HG03095 (cell line): ENCODE measurements at regions not wholly inside any gene's neighbourhood (a gene's known extent, or its start where the extent isn't known, plus 50 kb on each side); places are given as distances from the start of the nearest gene placed in this dataset.

Experiments used
- ATAC-seq: cut with Tn5 transposase; IDR thresholded peaks from one replicate; pipeline ENCODE4 v1.9.1; 2021; ENCODE audit warnings: moderate library complexity; ENCODE audit not compliant: unreplicated experiment

DNA sequence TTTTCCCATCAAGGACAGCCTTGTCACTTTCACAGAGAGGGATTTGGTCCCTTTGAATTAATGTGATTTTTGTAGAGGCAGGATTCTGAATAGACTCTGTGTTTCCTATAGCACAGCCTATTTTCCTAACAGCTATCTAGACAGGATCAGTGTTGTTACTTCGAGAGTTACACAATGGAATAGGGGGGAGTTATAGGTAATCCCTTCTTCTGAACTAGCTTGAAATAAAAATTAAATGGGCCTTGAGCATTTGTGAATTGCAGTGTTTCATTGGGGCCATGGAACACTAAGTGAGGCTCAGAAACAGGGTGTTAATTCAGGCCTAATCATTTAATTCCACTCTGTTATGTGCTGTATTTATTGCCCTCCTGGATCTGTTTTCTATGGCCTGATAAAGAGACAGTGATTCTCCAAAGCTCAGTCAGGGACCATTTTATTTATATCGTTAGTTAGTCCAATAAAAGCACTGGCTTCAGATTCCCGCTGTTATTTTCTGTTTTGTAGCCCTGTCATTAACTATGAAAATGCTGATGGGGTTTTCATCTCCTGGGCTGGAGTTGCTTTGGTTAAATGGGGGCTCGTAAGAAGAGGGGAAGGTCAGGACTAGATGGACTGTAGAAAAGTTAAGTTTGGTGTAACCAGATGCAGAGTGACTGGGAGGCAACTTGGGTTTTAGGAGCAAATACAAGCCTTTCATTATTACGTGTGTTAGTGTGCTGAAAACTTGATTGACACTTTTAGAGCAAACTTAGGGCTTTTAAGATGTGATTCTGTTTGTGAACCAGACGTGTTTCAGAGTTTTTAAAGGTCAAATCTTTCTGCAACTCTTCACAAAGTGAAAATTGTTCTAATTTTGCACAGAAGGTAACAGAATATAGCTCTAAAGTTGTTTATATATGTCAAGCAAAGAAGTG lies 461.0 kb upstream of the HNRNPA3 start:
- no peak for ATAC-seq

DNA sequence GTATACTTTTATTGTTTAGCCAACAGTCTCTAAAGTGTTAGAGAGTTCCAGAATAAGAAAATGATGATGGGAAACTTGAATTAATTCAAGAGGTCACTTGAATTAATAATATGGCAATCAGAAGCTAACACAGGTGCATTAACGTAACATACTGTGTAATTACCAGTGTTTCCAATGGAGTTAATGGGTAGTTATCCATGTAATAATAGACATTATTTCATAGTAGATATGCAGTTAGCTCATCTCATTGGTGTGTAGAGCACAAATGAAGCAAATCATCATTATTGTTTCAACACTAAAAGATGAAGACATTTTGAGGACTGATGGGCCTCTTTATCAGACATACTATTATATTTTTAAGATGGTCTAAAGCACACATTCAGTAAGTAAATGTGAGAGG lies 460.3 kb upstream of the HNRNPA3 start:
- ATAC-seq: no peak

DNA sequence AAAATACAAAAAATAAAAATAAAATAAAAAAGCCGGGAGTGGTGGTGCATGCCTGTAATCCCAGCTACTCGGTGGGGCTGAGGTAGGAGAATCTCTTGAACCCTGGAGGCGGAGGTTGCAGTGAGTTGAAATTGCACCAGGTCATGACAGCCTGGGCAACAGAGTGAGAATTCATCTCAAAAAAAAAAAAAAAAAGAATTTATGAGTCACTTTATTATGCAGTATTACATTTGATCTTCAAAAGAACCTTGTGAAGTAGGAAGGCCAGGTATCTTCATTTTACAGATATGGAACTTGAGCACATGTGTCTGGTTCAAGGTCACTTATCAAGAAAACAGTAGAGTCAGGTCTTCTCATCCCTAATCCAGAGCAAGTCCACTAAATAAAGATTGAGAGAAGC lies 459.4 kb upstream of the HNRNPA3 start:
- no peak for ATAC-seq

DNA sequence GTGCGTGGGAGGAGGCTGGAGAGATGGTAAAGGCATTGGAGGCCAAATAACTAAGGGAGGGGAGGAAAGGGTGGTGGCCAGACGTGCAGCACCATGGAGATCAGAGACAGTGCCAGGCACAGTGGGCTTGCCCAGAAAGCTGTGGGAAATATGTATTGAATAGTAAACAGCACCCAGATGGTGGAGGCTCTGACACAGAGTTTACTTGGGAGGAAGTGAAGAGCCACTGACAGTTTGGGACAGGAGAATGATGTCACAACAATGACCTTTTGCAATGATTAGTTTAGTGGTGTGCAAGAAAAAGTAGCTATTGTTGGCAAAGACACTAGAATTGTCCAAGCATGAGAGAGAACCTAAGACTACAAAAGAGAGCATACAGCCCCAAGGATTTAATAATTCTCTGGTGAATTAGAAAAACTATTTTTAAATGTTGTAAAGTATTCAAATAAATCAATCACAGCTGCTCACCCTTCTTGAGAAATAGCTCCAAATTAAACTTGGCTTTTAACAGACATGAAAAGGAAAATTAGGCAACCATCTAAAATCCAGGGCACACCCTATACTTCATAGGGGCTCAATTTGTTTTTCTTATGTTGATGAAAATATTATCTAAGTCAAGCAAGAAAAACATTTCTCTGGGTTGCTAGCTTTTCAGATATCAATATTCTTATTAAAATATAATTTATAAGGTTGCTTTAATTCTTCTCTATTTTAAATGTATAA lies 458.7 kb upstream of the HNRNPA3 start:
- no peak for ATAC-seq

DNA sequence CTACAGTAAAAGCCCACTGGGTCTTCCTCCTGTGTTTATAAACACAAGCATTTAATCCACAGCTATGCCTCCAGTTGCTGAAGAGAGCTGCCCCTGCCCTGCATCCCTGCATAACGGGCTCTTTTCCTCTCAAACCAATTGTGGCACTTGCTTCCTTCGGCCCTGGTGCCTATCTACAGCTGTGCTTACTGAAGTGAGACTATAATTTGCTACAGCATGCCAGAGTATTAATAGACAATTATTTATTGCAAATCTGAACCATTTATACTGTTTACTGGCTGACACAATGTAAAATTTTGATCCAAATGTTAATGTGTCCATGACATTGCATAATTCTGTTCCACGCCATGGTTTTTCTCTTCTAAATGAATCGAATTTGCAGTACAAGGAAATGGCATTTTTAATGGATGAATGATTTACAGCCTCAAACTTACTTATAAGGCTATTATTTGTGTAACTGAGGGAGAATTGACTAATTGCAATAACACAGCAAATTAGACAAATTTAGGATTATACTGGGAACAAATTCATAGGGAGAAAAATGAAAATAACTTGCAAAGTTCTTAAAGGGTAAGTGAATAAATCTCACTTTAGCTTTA lies 457.0 kb upstream of the HNRNPA3 start:
- no peak for ATAC-seq

DNA sequence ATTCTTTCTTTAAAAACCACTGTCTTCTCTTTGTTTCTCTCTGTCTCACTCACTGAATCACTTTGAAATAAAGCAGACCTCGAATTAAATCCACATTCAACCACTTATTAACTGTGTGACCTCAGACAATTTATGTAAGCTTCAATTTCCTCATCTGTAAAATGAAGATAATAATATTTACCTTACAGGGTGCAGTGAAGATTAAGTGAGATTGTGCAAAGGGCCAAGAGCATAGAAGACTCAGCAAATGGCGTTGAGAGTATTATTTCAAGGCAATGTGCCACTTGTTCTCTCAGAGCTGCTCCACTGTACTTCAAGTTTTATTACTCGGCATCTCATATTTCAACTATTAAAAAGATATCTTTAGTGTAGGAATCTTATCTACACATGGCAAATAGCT lies 454.2 kb upstream of the HNRNPA3 start:
- no peak for ATAC-seq

DNA sequence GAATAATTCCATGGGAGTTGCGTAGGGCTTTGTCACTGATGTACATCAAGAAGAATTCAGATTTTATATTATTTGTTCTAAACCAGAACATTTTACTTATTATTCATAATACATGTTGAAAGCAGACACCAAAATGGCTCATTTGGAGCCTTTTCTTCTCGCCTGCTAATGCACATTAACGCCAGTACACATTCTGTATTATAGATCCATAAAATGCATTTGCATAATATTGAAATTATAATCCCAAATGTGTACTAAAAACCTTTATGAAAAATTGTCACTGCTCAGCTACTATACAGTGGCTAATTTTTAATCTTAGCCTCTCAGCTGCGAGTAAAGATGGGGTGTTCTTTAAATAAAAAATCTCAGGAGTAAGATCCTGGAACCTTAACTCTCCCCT lies 452.2 kb upstream of the HNRNPA3 start:
- ATAC-seq: no peak

DNA sequence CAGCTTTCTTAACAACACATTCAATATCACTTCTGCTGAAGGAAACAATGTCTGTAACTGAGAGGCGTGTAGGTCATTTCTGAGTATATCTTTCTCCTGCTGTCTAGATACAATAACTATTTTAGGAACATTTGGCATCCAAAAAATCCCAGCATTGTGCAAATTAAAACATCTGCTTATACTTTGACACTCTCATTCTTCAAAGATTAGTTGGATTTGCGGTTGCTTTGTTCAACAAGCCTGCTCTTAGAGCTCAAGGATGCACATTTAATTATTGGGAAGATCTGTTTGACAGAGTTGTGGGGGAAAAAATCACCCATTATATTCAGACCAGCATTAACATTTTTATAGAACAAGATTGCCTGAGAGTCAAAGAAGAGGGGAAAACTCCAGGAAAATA lies 449.5 kb upstream of the HNRNPA3 start:
- no peak for ATAC-seq

DNA sequence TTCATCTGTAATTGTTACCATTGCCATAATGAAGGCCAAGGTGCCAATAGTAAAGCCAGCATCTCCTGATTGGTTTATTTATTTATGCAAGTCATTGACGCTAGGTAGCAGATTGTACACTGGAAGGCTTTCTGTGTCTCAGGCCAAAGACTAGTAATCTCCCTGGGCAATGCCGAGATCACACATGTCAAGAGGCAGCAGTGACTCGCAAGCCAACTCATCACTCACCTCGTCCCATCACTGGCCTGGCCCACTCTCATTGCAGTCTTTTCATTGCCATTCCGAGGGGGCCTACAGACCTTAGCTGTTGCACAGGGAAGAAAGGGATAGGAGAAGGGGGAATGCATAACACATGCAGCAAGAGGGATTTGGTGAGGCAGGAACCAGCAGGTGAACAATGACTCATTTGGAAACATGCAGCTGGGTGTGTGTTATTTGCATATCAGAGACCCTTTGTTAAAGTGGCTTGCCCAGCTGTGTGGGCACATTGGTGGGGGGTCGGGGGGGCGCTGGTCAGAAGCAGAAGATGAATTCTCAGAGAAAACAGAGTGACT lies 448.7 kb upstream of the HNRNPA3 start:
- ATAC-seq: peak; percentile 51

DNA sequence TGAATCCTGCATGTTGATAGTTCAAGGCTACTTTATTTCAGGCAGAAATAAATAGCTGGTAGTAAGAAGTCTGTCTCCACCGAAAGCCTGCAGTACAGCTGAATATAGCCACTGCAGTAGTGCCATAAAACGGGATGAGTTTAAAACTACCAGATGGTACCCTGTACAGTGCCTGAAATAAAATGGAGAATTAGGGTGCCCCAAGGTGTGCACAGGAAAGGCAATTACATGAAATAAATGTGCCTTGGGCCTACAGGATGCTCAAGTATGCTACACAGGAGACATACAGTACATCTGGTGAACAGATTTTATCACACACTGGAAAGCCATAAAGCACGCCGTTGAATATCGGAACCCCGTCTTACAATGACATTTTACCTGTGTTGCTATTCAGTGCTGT lies 447.7 kb upstream of the HNRNPA3 start:
- ATAC-seq: no peak

DNA sequence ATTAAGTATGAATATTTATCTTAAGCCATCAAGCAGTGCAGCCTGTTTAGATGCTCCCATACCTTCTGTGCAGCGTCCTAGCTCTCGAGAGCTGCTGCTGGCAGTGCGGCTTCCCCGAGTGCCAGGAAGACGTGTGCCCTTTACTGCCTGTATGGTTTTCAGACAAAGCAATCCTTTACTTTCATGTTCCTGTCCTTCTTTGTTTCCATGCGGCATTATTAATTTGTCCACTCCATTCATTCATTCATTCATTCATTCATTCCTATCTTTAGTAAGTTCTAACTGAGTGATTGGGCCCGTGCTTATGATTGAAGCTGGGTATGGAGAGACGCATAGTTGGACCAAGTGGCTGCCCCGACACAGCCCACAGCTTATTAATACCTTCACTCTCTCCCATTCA lies 446.6 kb upstream of the HNRNPA3 start:
- no peak for ATAC-seq

DNA sequence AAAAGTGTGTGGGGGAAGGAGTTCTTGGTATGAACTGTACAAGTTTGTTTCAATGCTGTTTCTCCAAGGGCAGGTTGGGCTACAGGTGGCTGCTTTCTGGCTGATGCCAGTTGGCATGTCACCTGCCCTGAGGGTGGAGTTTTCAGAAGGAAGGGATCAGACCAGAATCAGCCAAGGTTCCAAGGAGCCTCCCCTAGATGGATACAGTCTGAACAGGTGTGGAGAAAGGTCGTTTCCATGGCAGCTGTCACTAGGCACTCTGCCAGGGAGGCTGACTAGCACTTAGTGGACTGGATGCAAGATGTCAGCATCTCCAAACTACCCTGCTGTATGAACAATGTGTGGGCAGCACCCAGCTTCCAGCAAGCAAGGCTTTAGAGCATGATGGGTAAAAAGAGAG lies 444.4 kb upstream of the HNRNPA3 start:
- no peak for ATAC-seq

DNA sequence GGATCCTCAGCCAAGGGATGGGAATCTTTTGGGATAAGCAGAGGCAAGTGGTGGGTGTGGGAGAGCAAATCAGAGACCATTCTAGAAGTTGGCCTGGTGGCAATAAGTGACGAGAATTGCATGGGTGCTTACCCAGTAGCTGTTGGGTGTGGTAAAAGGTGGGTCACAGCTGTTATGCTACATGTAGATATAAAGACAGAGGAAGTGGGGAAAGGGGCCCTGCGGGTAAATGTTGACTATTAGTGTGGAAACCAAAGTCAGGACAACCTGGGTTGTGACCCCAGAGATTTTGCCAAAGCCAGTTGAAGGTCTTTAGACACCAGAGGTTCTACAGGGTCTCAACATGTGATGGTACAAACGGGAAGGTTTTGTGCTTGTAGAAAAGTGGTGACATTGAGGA lies 443.6 kb upstream of the HNRNPA3 start:
- ATAC-seq: no peak

DNA sequence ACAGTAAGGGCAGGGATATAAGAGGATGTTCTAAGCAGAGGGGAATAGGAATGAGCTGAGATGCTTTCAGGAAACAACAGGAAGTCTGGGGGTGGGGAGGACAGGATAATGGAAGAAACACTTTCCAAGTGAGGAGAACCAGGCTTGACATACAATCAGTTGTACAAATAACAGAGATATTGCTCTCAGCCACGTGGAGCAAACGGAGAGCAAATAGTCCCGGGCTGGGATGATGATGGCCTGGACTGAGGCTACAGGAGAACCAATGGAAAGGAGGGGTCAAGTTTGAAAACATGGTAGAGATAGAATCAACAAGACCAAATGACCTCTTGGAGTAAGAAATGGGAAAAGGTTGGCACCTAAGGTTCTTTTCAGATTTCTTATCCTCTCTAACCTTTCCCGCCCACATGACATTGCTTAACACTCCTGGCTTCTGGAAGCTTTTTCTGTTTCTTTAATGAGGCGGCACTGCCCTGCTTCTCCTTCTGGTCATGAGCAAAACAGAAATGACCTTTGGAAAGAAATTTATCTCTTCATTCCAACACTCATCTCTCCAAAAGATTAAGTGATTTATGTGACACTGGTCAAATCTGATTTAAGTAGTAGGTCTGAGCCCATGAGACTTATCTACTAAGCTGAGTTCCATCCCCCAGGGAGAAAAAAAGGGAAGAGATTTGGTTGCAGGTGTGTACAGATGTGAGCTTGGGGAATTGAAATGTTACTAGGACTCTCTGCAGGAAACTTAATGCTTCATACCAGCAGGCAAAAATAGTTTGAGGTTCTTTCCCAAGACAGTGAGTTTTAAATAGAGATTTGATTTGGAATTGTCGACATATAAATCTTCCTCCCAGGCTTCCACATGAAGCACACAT lies 442.9 kb upstream of the HNRNPA3 start:
- no peak for ATAC-seq

DNA sequence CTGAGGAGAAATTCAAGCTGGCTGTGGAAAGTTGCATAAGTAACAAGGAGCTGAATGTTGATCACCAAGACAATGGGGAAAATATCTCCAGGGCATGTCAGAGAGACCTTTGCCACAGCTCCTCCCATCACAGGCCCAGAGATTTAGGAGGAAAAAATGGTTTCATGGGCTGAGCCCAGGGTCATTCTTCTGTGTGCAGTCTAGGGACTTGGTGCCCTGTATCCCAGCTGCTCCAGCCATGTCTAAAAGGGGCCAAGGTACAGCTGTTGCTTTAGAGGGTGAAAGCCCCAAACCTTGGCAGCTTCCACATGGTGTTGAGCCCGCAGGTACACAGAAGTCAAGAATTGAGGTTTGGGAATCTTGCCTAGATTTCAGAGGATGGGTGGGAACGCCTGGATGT lies 439.8 kb upstream of the HNRNPA3 start:
- no peak for ATAC-seq

DNA sequence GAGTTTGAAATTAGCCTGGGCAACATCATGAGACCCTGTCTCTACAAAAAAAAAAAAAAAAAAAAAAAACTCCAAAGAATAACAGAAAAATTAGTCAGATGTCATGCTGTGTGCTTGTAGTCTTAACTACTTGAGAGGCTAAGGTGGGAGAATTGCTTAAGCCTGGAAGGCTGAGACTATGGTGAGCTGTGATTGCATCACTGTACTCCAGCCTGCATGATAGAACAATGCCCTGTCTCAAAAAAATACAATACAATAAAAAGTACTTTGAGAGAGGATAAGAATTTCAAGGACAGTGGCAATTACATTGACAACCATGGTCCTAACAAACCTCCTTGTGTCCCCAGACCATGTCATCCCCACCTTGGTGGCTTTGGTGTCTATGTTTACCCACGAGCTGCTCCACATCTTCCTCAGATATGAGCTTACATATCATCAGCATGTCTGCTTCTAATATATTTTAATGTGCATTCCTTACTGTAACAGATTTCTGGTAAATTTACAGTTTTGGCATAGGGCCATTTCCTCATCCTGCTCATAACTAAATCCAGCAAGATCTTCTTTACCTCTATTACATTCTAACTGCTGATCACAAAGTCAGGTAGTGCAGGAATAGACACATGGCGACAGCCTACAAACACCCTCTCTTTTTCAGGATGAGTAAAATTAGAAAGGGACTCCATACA lies 437.7 kb upstream of the HNRNPA3 start:
- no peak for ATAC-seq

DNA sequence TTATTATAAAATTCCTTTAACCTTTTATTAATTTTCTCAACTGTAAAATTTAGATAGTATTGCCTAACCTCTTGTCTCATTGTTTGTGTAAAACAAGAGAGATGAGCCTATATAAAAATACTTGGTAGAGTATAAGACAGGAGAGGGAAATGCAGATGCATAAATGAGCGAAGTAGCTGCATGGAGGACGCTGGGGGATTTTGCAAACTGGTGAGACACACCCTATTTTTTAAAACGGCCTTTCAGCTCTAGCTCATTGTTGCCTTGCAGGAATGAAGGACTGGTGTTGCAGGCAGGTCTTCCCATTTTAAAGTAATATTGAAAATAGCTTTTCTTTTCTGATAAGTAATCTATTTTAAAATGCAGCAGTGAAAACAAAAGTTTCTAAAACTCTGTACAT lies 435.3 kb upstream of the HNRNPA3 start:
- ATAC-seq: no peak

DNA sequence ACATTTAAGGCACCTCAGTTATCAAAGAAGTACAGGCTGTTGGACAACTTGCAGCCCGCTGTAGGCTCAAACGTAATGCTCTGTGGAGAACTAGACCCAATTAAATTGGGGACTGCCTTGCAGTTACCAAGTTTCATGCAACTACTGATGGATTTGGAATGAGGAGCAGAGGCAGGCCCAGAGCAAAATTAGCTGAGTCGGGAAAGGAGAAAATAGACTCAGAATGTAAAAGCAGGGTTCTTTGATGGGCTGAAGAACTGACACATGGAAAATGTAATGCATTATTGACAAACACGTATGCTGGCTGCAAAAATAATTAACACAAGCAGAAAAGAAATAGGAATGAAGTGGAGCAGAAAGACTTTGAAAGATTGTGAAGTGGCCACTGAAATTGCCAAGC lies 432.7 kb upstream of the HNRNPA3 start:
- ATAC-seq: no peak

DNA sequence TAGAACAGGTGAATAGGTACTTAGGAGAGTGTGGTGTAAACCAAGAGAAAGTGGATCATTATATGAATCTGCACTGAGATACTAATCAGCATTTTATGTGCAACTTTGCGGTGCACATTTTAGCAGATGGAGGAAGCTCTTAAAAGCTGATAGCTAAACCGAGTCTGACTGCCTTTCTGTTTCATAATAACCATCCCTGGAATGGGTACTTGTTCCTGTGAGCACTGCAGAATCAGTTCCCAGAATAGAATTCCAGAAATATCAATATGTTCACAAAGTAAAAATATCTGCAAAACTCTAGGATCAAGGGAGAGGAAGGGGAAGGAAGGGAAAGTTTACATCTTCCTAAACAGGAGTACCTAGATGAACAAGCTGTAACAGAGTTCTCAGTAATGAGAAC lies 432.2 kb upstream of the HNRNPA3 start:
- no peak for ATAC-seq

DNA sequence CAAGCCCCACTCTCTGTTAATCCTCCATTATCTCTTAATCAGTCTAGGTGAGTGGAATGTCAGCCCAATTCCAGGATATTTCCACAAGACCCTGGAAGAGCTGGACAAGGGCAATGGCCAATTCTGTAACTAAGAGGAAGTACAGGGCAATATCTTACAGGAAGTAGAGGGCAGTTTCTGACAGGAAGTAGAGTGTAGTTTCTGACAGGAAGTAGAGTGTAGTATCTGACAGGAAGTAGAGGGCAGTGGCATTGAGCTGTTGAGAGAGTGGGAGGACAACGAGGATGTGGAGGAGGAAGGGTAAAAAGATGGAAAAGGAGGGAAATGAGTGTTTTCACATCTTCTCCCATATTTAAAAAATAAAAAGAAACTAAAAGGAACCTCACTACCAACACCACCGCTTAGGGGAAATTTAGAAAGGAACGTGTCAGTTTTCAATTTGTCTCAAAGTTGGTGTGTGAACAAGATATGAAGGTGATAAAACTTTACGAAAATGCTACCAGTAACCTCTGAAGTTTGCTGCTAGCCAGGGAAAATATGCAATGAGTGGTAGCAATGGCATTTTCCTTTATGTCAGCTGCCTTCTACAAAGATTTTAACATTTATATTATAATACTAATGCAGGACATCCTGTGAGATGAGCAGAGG lies 430.9 kb upstream of the HNRNPA3 start:
- ATAC-seq: no peak
